IMR-90 (cell line): ENCODE measurements at regions not wholly inside any gene's neighbourhood (a gene's known extent, or its start where the extent isn't known, plus 50 kb on each side); places are given as distances from the start of the nearest gene placed in this dataset.

Source experiments
- ATAC-seq: fragments of 200-7000 bp; cut with Tn5 transposase; 2 replicates; pipeline ENCODE4 v1.9.1; 2020; ENCODE audit warnings: low read depth, mild to moderate bottlenecking, moderate library complexity
- BruUV-seq: library from RNA; stranded (reverse); fragments of 400-500 nt; replicated peaks from 2 replicates; lab custom pipeline; 2021; lab: Mats Ljungman, UMichigan
- CTCF ChIA-PET: fragments of 300-600 bp; formaldehyde crosslinking; extraction: SDS; loops from one replicate; lab custom pipeline; 2021; ENCODE audit warnings: antibody characterized with exemption; lab: Yijun Ruan, JAX
- POLR2A ChIA-PET: fragments of 300-600 bp; sonication (Branson Sonifier 250); formaldehyde crosslinking; loops from one replicate; lab custom pipeline; 2022; ENCODE audit warnings: antibody characterized with exemption; ENCODE audit not compliant: unreplicated experiment; lab: Charles Lee
- DNase-seq: peaks from one replicate; pipeline ENCODE4 v3.0.0; 2013
- H2AFZ ChIP-seq: replicated peaks from 2 replicates; pipeline ENCODE3; 2013; ENCODE audit warnings: low read length, mild to moderate bottlenecking; ENCODE audit not compliant: poor library complexity
- H2AK5ac ChIP-seq: 2 replicates; pipeline ENCODE4 v1.6.1; 2013; ENCODE audit warnings: low read depth, low read length, inconsistent platforms
- H2AK9ac ChIP-seq: replicated peaks from 2 replicates; pipeline ENCODE3; 2013; ENCODE audit warnings: mild to moderate bottlenecking, low read depth, low read length, moderate library complexity; ENCODE audit not compliant: poor library complexity
- H2BK120ac ChIP-seq: 2 replicates; pipeline ENCODE4 v1.6.1; 2013; ENCODE audit warnings: low read depth, low read length, inconsistent platforms
- H2BK15ac ChIP-seq: 3 replicates; pipeline ENCODE4 v1.6.1; 2013; ENCODE audit warnings: low read depth, low read length, inconsistent platforms
- H2BK20ac ChIP-seq: 2 replicates; pipeline ENCODE4 v1.6.1; 2013; ENCODE audit warnings: low read depth, mild to moderate bottlenecking, inconsistent platforms, low read length, moderate library complexity
- H2BK5ac ChIP-seq: 2 replicates; pipeline ENCODE4 v1.6.1; 2013; ENCODE audit warnings: mild to moderate bottlenecking, low read depth, low read length, inconsistent platforms; ENCODE audit not compliant: poor library complexity, severe bottlenecking
- H3K14ac ChIP-seq: replicated peaks from 2 replicates; pipeline ENCODE4 v1.6.1; 2013; ENCODE audit warnings: low read depth, low read length, inconsistent platforms
- H3K18ac ChIP-seq: 2 replicates; pipeline ENCODE4 v1.6.1; 2013; ENCODE audit warnings: low read depth, low read length, control low read depth
- H3K23ac ChIP-seq: 2 replicates; pipeline ENCODE4 v1.6.1; 2013; ENCODE audit warnings: low read depth, low read length, inconsistent platforms
- H3K27ac ChIP-seq: 2 replicates; pipeline ENCODE4 v1.5.1; 2013; ENCODE audit warnings: mild to moderate bottlenecking, control low read depth, low read length; ENCODE audit not compliant: insufficient read depth
- H3K27me3 ChIP-seq: 2 replicates; pipeline ENCODE4 v1.6.1; 2013; ENCODE audit warnings: low read length; ENCODE audit not compliant: control insufficient read depth, insufficient read depth
- H3K36me3 ChIP-seq: 2 replicates; pipeline ENCODE4 v1.6.1; 2013; ENCODE audit warnings: low read length, mixed read lengths; ENCODE audit not compliant: control insufficient read depth, insufficient read depth
- H3K4ac ChIP-seq: 2 replicates; pipeline ENCODE4 v1.6.1; 2013; ENCODE audit warnings: low read depth, low read length, inconsistent platforms
- H3K4me1 ChIP-seq: 2 replicates; pipeline ENCODE4 v1.6.1; 2013; ENCODE audit warnings: low read length, mixed read lengths; ENCODE audit not compliant: control insufficient read depth, insufficient read depth
- H3K4me2 ChIP-seq: 2 replicates; pipeline ENCODE4 v1.6.1; 2013; ENCODE audit warnings: low read depth, mild to moderate bottlenecking, control low read depth, low read length, moderate library complexity
- H3K4me3 ChIP-seq: 2 replicates; pipeline ENCODE4 v1.5.1; 2013; ENCODE audit warnings: low read depth, mild to moderate bottlenecking, control low read depth, low read length, moderate library complexity; ENCODE audit not compliant: insufficient read depth
- H3K56ac ChIP-seq: 2 replicates; pipeline ENCODE4 v1.6.1; 2013; ENCODE audit warnings: low read length, inconsistent platforms; ENCODE audit not compliant: insufficient read depth; ENCODE audit errors: extremely low read depth
- H3K79me1 ChIP-seq, 2 experiments: 2 replicates each; pipeline ENCODE4 v1.6.1; 2013; ENCODE audit warnings: low read length in 2 of 2, inconsistent platforms in 1 of 2, low read depth in 1 of 2
- H3K9ac ChIP-seq: 2 replicates; pipeline ENCODE4 v1.6.1; 2013; ENCODE audit warnings: low read depth, low read length, control low read depth
- H3K9me1 ChIP-seq: 2 replicates; pipeline ENCODE4 v1.6.1; 2013; ENCODE audit warnings: low read length, inconsistent platforms; ENCODE audit not compliant: insufficient read depth
- H3K9me3 ChIP-seq: 2 replicates; pipeline ENCODE4 v1.6.1; 2013; ENCODE audit warnings: low read length; ENCODE audit not compliant: control insufficient read depth, insufficient read depth
- H4K20me1 ChIP-seq: 2 replicates; pipeline ENCODE4 v1.6.1; 2013; ENCODE audit warnings: low read length, inconsistent platforms; ENCODE audit not compliant: insufficient read depth
- H4K5ac ChIP-seq: 2 replicates; pipeline ENCODE4 v1.6.1; 2013; ENCODE audit warnings: mild to moderate bottlenecking, low read depth, low read length, control low read depth
- H4K8ac ChIP-seq, 2 experiments: 2 replicates each; pipeline ENCODE4 v1.6.1; 2013; ENCODE audit warnings: low read depth in 2 of 2, low read length in 2 of 2, control low read depth in 1 of 2, inconsistent platforms in 1 of 2
- H4K91ac ChIP-seq: 2 replicates; pipeline ENCODE4 v1.6.1; 2013; ENCODE audit warnings: low read depth, low read length, inconsistent platforms; ENCODE audit not compliant: insufficient read depth
- BHLHE40 ChIP-seq: fragments of 150-350 bp; IDR thresholded peaks from 2 replicates; pipeline ENCODE4 v1.6.1; 2016; ENCODE audit warnings: mild to moderate bottlenecking, low read depth, low read length
- CEBPB ChIP-seq: IDR thresholded peaks from 2 replicates; pipeline ENCODE4 v1.6.1; 2012; ENCODE audit warnings: low read depth, low read length, improper control_type of control experiment
- CHD1 ChIP-seq: IDR thresholded peaks from 2 replicates; pipeline ENCODE4 v1.6.1; 2012; ENCODE audit warnings: low read depth, low read length, improper control_type of control experiment
- ELK1 ChIP-seq: fragments of 150-350 bp; IDR thresholded peaks from 2 replicates; pipeline ENCODE4 v1.6.1; 2016; ENCODE audit warnings: low read depth, mild to moderate bottlenecking, low read length, moderate library complexity, borderline replicate concordance
- FOS ChIP-seq: fragments of 150-350 bp; IDR thresholded peaks from 2 replicates; pipeline ENCODE4 v1.6.1; 2016; ENCODE audit warnings: low read depth, low read length
- MAFK ChIP-seq: IDR thresholded peaks from 2 replicates; pipeline ENCODE4 v1.6.1; 2012; ENCODE audit warnings: low read depth, low read length, improper control_type of control experiment
- MAZ ChIP-seq: IDR thresholded peaks from 2 replicates; pipeline ENCODE4 v1.6.1; 2012; ENCODE audit warnings: low read depth, mild to moderate bottlenecking, low read length, improper control_type of control experiment, moderate library complexity, borderline replicate concordance
- MXI1 ChIP-seq: IDR thresholded peaks from 2 replicates; pipeline ENCODE4 v1.6.1; 2012; ENCODE audit warnings: low read depth, mild to moderate bottlenecking, low read length, moderate library complexity, borderline replicate concordance
- NFE2L2 ChIP-seq: fragments of 150-350 bp; IDR thresholded peaks from 2 replicates; pipeline ENCODE4 v1.6.1; 2016; ENCODE audit warnings: low read depth, mild to moderate bottlenecking, low read length
- POLR2A ChIP-seq: IDR thresholded peaks from 2 replicates; pipeline ENCODE4 v1.6.1; 2012; ENCODE audit warnings: mild to moderate bottlenecking, low read depth, low read length
- RAD21 ChIP-seq: IDR thresholded peaks from 2 replicates; pipeline ENCODE4 v1.6.1; 2012; ENCODE audit warnings: low read length, improper control_type of control experiment
- RCOR1 ChIP-seq: IDR thresholded peaks from 2 replicates; pipeline ENCODE4 v1.6.1; 2012; ENCODE audit warnings: mild to moderate bottlenecking, low read length, improper control_type of control experiment; ENCODE audit not compliant: insufficient replicate concordance
- RFX5 ChIP-seq: IDR thresholded peaks from 2 replicates; pipeline ENCODE4 v1.8.0; 2012; ENCODE audit warnings: low read depth, mild to moderate bottlenecking, low read length, moderate library complexity
- SMC3 ChIP-seq: fragments of 150-350 bp; IDR thresholded peaks from 2 replicates; pipeline ENCODE4 v1.6.1; 2016; ENCODE audit warnings: low read depth, mild to moderate bottlenecking, antibody characterized with exemption, low read length, moderate library complexity
- WGBS, 2 experiments: methylation state at CpG; one replicate each; pipeline versions ENCODE4 v1.1.5 to v1.1.7; 2013; ENCODE audit warnings: missing lambda C conversion rate in 2 of 2; ENCODE audit not compliant: insufficient read length in 1 of 2; ENCODE audit errors: extremely low coverage in 2 of 2; 5-methylcytosine and 5-hydroxymethylcytosine counted together
- dilution Hi-C: fragments of 300-500 bp; cut with HindIII; formaldehyde crosslinking; loops from one replicate; pipeline ENCODE4 v1.14.3; 2018; ENCODE audit warnings: low sequenced_read_pairs; ENCODE audit not compliant: unreplicated experiment
- in situ Hi-C: fragments of 300-500 bp; cut with MboI; formaldehyde crosslinking; loops from 3 replicates; pipeline ENCODE4 v1.14.3; 2019; ENCODE audit warnings: low sequenced_read_pairs, inconsistent platforms, mixed read lengths
- intact Hi-C: fragments of 100-400 bp; cut with micrococcal nuclease; formaldehyde crosslinking; loops from 2 replicates; pipeline ENCODE4 v1.10.0; 2022
- TF ChIP-seq, protein P1 (sequence below): fragments of 150-350 bp; IDR thresholded peaks from 2 replicates; pipeline ENCODE4 v1.6.1; 2017; ENCODE audit warnings: mild to moderate bottlenecking, antibody characterized with exemption, low read length, low read depth
- TF ChIP-seq, protein P2 (sequence below): conservative IDR thresholded peaks from 2 replicates; pipeline ENCODE4 v1.5.1; 2012; ENCODE audit warnings: mild to moderate bottlenecking, low read depth, low read length, improper control_type of control experiment

GRCh38 chr4:26110493-26110892 is 196.5 kb downstream of the SMIM20 start:
- ChIA-PET CTCF (interaction anchor here (0.7 kb wide), 1 partner anchor 29 kb away, joined by 3 read pairs; no protein-coding TSS in a partner anchor), POLR2A (no interaction called here)
- no peak overlapping the region for H3K27ac ChIP-seq
- H3K56ac ChIP-seq, result no peak overlapping the region
- H2AK9ac ChIP-seq, result no peak overlapping the region
- peaks cover 24% of the 10 kb centered on the region for H3K9me3 ChIP-seq
- intact Hi-C loops (no loop called here), in situ Hi-C loops (no loop called here), dilution Hi-C loops (no loop called here)
- no peak overlapping the region for H2BK15ac ChIP-seq
- ATAC-seq, result no peak
- H3K23ac ChIP-seq, result no peak overlapping the region
- TF ChIP-seq, protein P1, sequence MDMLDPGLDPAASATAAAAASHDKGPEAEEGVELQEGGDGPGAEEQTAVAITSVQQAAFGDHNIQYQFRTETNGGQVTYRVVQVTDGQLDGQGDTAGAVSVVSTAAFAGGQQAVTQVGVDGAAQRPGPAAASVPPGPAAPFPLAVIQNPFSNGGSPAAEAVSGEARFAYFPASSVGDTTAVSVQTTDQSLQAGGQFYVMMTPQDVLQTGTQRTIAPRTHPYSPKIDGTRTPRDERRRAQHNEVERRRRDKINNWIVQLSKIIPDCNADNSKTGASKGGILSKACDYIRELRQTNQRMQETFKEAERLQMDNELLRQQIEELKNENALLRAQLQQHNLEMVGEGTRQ, result no peak
- TF ChIP-seq MXI1, result no peak
- TF ChIP-seq FOS, result no peak
- TF ChIP-seq, protein P2, sequence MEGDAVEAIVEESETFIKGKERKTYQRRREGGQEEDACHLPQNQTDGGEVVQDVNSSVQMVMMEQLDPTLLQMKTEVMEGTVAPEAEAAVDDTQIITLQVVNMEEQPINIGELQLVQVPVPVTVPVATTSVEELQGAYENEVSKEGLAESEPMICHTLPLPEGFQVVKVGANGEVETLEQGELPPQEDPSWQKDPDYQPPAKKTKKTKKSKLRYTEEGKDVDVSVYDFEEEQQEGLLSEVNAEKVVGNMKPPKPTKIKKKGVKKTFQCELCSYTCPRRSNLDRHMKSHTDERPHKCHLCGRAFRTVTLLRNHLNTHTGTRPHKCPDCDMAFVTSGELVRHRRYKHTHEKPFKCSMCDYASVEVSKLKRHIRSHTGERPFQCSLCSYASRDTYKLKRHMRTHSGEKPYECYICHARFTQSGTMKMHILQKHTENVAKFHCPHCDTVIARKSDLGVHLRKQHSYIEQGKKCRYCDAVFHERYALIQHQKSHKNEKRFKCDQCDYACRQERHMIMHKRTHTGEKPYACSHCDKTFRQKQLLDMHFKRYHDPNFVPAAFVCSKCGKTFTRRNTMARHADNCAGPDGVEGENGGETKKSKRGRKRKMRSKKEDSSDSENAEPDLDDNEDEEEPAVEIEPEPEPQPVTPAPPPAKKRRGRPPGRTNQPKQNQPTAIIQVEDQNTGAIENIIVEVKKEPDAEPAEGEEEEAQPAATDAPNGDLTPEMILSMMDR, result no peak
- no peak for TF ChIP-seq MAFK
- no peak for TF ChIP-seq CHD1
- TF ChIP-seq NFE2L2, result no peak
- TF ChIP-seq CEBPB, result no peak
- TF ChIP-seq MAZ, result no peak
- no peak for TF ChIP-seq SMC3
- no peak for TF ChIP-seq RAD21
- no peak for TF ChIP-seq RFX5
- no peak for TF ChIP-seq RCOR1
- TF ChIP-seq POLR2A, result no peak
- TF ChIP-seq ELK1, result no peak
- no peak for TF ChIP-seq BHLHE40
- no peak overlapping the region for H3K4me2 ChIP-seq
- no peak overlapping the region for H2BK20ac ChIP-seq
- H3K4ac ChIP-seq, result no peak overlapping the region
- no peak overlapping the region for H2AFZ ChIP-seq
- H3K18ac ChIP-seq, result no peak overlapping the region
- H3K27me3 ChIP-seq, result no peaks in the 10 kb centered on the region
- H3K9me1 ChIP-seq, result no peaks in the 10 kb centered on the region
- H2BK120ac ChIP-seq, result no peak overlapping the region
- H3K79me1 ChIP-seq, result no peaks in the 10 kb centered on the region
- no peak for DNase-seq
- H3K36me3 ChIP-seq, result no peaks in the 10 kb centered on the region
- H4K91ac ChIP-seq, result no peak overlapping the region
- H2AK5ac ChIP-seq, result no peak overlapping the region
- no peak overlapping the region for H3K4me3 ChIP-seq
- H4K20me1 ChIP-seq, result no peaks in the 10 kb centered on the region
- no peak overlapping the region for H2BK5ac ChIP-seq
- no CpG with 5 or more reads among the region's 5 CpGs for WGBS, 2 experiments
- H4K5ac ChIP-seq, result no peak overlapping the region
- H4K8ac ChIP-seq, result no peak overlapping the region
- H3K9ac ChIP-seq, result no peak overlapping the region
- H3K14ac ChIP-seq, result no peak overlapping the region
- no TSS peak for BruUV-seq
- peaks cover 7% of the 10 kb centered on the region for H3K4me1 ChIP-seq
